Neural progenitor cell (in vitro differentiated cells): ENCODE measurements at regions not wholly inside any gene's neighbourhood (a gene's known extent, or its start where the extent isn't known, plus 50 kb on each side); places are given as distances from the start of the nearest gene placed in this dataset.

Source experiments
- DNase-seq: peaks from one replicate; pipeline ENCODE4 v3.0.0-alpha.2; 2016; ENCODE audit warnings: low spot score
- H2AFZ ChIP-seq: fragments of 200-600 bp; sonication (generic); replicated peaks from 2 replicates; pipeline ENCODE4 v1.6.1; 2016; ENCODE audit warnings: antibody characterized with exemption
- H3F3A ChIP-seq: fragments of 200-600 bp; sonication (generic); 2 replicates; pipeline ENCODE4 v1.6.1; 2016; ENCODE audit warnings: antibody characterized with exemption, low read depth
- H3K27ac ChIP-seq: fragments of 200-600 bp; sonication (generic); 2 replicates; pipeline ENCODE4 v1.5.1; 2016; ENCODE audit warnings: mild to moderate bottlenecking
- H3K27me3 ChIP-seq: fragments of 200-600 bp; sonication (generic); 2 replicates; pipeline ENCODE4 v1.6.1; 2016; ENCODE audit warnings: mild to moderate bottlenecking, moderate library complexity
- H3K36me3 ChIP-seq: fragments of 200-600 bp; sonication (generic); 2 replicates; pipeline ENCODE4 v1.5.1; 2016
- H3K4me1 ChIP-seq: fragments of 200-600 bp; sonication (generic); 2 replicates; pipeline ENCODE4 v1.6.1; 2016; ENCODE audit warnings: mixed run types
- H3K4me2 ChIP-seq: fragments of 200-600 bp; sonication (generic); 2 replicates; pipeline ENCODE4 v1.6.1; 2016
- H3K4me3 ChIP-seq: fragments of 200-600 bp; sonication (generic); 2 replicates; pipeline ENCODE4 v1.5.1; 2016
- H3K79me2 ChIP-seq: fragments of 200-600 bp; sonication (generic); 2 replicates; pipeline ENCODE4 v1.6.1; 2016; ENCODE audit warnings: low read depth
- H3K9ac ChIP-seq: fragments of 200-600 bp; sonication (generic); 2 replicates; pipeline ENCODE4 v1.6.1; 2016
- H3K9me3 ChIP-seq: fragments of 200-600 bp; sonication (generic); 2 replicates; pipeline ENCODE4 v1.5.1; 2016; ENCODE audit warnings: low read depth
- H4K20me1 ChIP-seq: fragments of 200-600 bp; sonication (generic); 2 replicates; pipeline ENCODE4 v1.6.1; 2016; ENCODE audit warnings: low read depth
- H3K27ac Mint-ChIP-seq: 3 replicates; pipeline ENCODE4 v1.8.0; 2021; ENCODE audit warnings: mixed read lengths
- H3K27me3 Mint-ChIP-seq: 2 replicates; pipeline ENCODE4 v1.8.0; 2022; ENCODE audit warnings: low read depth, mild to moderate bottlenecking, inconsistent platforms, moderate library complexity, mixed read lengths; ENCODE audit not compliant: insufficient read depth
- H3K36me3 Mint-ChIP-seq: 3 replicates; pipeline ENCODE4 v1.8.0; 2021; ENCODE audit warnings: mixed read lengths
- H3K4me1 Mint-ChIP-seq: 3 replicates; pipeline ENCODE4 v1.8.0; 2021; ENCODE audit warnings: mixed read lengths
- H3K4me3 Mint-ChIP-seq: 3 replicates; pipeline ENCODE4 v1.8.0; 2021; ENCODE audit warnings: mild to moderate bottlenecking, moderate library complexity, mixed read lengths
- H3K9me3 Mint-ChIP-seq: 3 replicates; pipeline ENCODE4 v1.8.0; 2020; ENCODE audit warnings: mixed read lengths
- CTCF ChIP-seq: fragments of 200-600 bp; sonication (generic); IDR thresholded peaks from 2 replicates; pipeline ENCODE4 v1.5.1; 2017; ENCODE audit warnings: antibody characterized with exemption, mild to moderate bottlenecking
- EZH2 ChIP-seq: fragments of 200-600 bp; sonication (generic); IDR thresholded peaks from 2 replicates; pipeline ENCODE4 v1.6.1; 2017; ENCODE audit warnings: antibody characterized with exemption, mild to moderate bottlenecking, moderate library complexity
- EZH2phosphoT487 ChIP-seq: fragments of 200-600 bp; sonication (generic); IDR thresholded peaks from 2 replicates; pipeline ENCODE4 v1.6.1; 2017; ENCODE audit warnings: antibody characterized with exemption

GRCh38 chrX:102067966-102068723 lies 57.3 kb upstream of the TCEAL2 start:
- Histone ChIP-seq H3K27me3 (no peaks in the 10 kb centered on the region), H4K20me1 (no peaks in the 10 kb centered on the region), H3K4me3 (no peak overlapping the region), H3K4me1 (no peaks in the 10 kb centered on the region), H3K36me3 (no peaks in the 10 kb centered on the region), H3K27ac (no peak overlapping the region), H3K9ac (no peak overlapping the region), H2AFZ (no peak overlapping the region), H3K9me3 (peaks cover 26% of the 10 kb centered on the region), H3F3A (no peaks in the 10 kb centered on the region), H3K79me2 (no peaks in the 10 kb centered on the region), H3K4me2 (no peak overlapping the region)
- H3K9me3 Mint-ChIP-seq, result peaks cover 8% of the 10 kb centered on the region
- peak; percentile 2 for DNase-seq
- H3K36me3 Mint-ChIP-seq, result no peaks in the 10 kb centered on the region
- no peak overlapping the region for H3K27ac Mint-ChIP-seq
- TF ChIP-seq EZH2 (no peak), CTCF (peak; percentile 54)
- H3K4me3 Mint-ChIP-seq, result no peak overlapping the region
- peaks cover 2% of the 10 kb centered on the region for H3K27me3 Mint-ChIP-seq
- H3K4me1 Mint-ChIP-seq, result no peaks in the 10 kb centered on the region

GRCh38 chrX:102063445-102064074 lies 61.9 kb upstream of the TCEAL2 start:
- no peak overlapping the region for H3K4me3 ChIP-seq
- no peaks in the 10 kb centered on the region for H3K27me3 ChIP-seq
- no peak overlapping the region for H3K4me2 ChIP-seq
- H3F3A ChIP-seq, result no peaks in the 10 kb centered on the region
- H3K9ac ChIP-seq, result no peak overlapping the region
- peaks cover 2% of the 10 kb centered on the region for H3K27me3 Mint-ChIP-seq
- peaks cover 15% of the 10 kb centered on the region for H3K9me3 Mint-ChIP-seq
- H4K20me1 ChIP-seq, result no peaks in the 10 kb centered on the region
- H3K4me3 Mint-ChIP-seq, result no peak overlapping the region
- H3K36me3 ChIP-seq, result no peaks in the 10 kb centered on the region
- no peak overlapping the region for H2AFZ ChIP-seq
- TF ChIP-seq EZH2phosphoT487, result no peak
- TF ChIP-seq CTCF, result no peak
- no peak for TF ChIP-seq EZH2
- peaks cover 42% of the 10 kb centered on the region for H3K9me3 ChIP-seq
- H3K27ac Mint-ChIP-seq, result no peak overlapping the region
- H3K79me2 ChIP-seq, result no peaks in the 10 kb centered on the region
- no peaks in the 10 kb centered on the region for H3K36me3 Mint-ChIP-seq
- peak; percentile 20 for DNase-seq
- H3K4me1 Mint-ChIP-seq, result no peaks in the 10 kb centered on the region
- no peak overlapping the region for H3K27ac ChIP-seq
- no peaks in the 10 kb centered on the region for H3K4me1 ChIP-seq

GRCh38 chrX:102044496-102044895 lies 81.0 kb upstream of the TCEAL2 start:
- Mint-ChIP-seq H3K36me3 (no peaks in the 10 kb centered on the region), H3K4me3 (no peak overlapping the region), H3K27me3 (no peaks in the 10 kb centered on the region), H3K9me3 (peaks cover 12% of the 10 kb centered on the region), H3K4me1 (no peaks in the 10 kb centered on the region), H3K27ac (no peak overlapping the region)
- Histone ChIP-seq H3K4me2 (no peak overlapping the region), H3K9ac (no peak overlapping the region), H3K4me1 (no peaks in the 10 kb centered on the region), H3K27me3 (no peaks in the 10 kb centered on the region), H3F3A (no peaks in the 10 kb centered on the region), H3K9me3 (no peaks in the 10 kb centered on the region), H3K79me2 (no peaks in the 10 kb centered on the region), H4K20me1 (no peaks in the 10 kb centered on the region), H2AFZ (no peak overlapping the region), H3K36me3 (no peaks in the 10 kb centered on the region), H3K4me3 (no peak overlapping the region), H3K27ac (no peak overlapping the region)
- TF ChIP-seq EZH2 (no peak), EZH2phosphoT487 (no peak), CTCF (no peak)
- DNase-seq, result no peak
